ENCODE measurements at regions not wholly inside any gene's neighbourhood (a gene's known extent, or its start where the extent isn't known, plus 50 kb on each side); places are given as distances from the start of the nearest gene placed in this dataset.

- TF ChIP-seq, protein P1, sequence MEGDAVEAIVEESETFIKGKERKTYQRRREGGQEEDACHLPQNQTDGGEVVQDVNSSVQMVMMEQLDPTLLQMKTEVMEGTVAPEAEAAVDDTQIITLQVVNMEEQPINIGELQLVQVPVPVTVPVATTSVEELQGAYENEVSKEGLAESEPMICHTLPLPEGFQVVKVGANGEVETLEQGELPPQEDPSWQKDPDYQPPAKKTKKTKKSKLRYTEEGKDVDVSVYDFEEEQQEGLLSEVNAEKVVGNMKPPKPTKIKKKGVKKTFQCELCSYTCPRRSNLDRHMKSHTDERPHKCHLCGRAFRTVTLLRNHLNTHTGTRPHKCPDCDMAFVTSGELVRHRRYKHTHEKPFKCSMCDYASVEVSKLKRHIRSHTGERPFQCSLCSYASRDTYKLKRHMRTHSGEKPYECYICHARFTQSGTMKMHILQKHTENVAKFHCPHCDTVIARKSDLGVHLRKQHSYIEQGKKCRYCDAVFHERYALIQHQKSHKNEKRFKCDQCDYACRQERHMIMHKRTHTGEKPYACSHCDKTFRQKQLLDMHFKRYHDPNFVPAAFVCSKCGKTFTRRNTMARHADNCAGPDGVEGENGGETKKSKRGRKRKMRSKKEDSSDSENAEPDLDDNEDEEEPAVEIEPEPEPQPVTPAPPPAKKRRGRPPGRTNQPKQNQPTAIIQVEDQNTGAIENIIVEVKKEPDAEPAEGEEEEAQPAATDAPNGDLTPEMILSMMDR (IDR thresholded peaks at IDR 0.05): no peak
- TF ChIP-seq POLR2A (IDR thresholded peaks at IDR 0.05; ENCODE audit: low read depth) (no peak), EP300 (IDR thresholded peaks at IDR 0.05) (no peak)
These were observed 339.7 kb upstream of the CLINT1 start for GRCh38 chr5:158198636-158199035.

Data from esophagus muscularis mucosa (tissue), 4 donors.